K562 (cell line): ENCODE measurements at regions not wholly inside any gene's neighbourhood (a gene's known extent, or its start where the extent isn't known, plus 50 kb on each side); places are given as distances from the start of the nearest gene placed in this dataset.

ENCODE experiments used
- BRCA1 ChIP-seq, 2 experiments: fragments of 450-650 bp in 1 of 2; sonication (generic) in 1 of 2; formaldehyde crosslinking in 1 of 2; IDR thresholded peaks; 2 replicates each; pipeline versions ENCODE4 v1.5.0 to v1.6.1; 2017 to 2020; ENCODE audit warnings: mild to moderate bottlenecking in 1 of 2, missing genetic modification reagents in 1 of 2
- CBX2 ChIP-seq: fragments of 200-600 bp; sonication (generic); IDR thresholded peaks from one replicate; pipeline ENCODE4 v1.6.1; 2012; ENCODE audit warnings: mild to moderate bottlenecking, low read length, inconsistent platforms; ENCODE audit not compliant: insufficient read depth, poor library complexity, severe bottlenecking
- CTCF ChIP-seq, 3 experiments: IDR thresholded peaks in 2 of 3; conservative IDR thresholded peaks in 1 of 3; 2 replicates each; pipeline ENCODE4 v1.5.1; 2011 to 2012; ENCODE audit warnings: low read length in 3 of 3, mild to moderate bottlenecking in 3 of 3, control low read depth in 2 of 3, improper control_type of control experiment in 1 of 3, inconsistent platforms in 1 of 3, low read depth in 1 of 3, mixed read lengths in 1 of 3, moderate library complexity in 1 of 3; ENCODE audit not compliant: insufficient read depth in 2 of 3
- ELF1 ChIP-seq: fragments of 200-800 bp; sonication (Bioruptor generic); IDR thresholded peaks from 2 replicates; pipeline ENCODE4 v1.6.1; 2016; ENCODE audit warnings: missing genetic modification characterization, missing compliant biosample characterization
- HCFC1 ChIP-seq: IDR thresholded peaks from 2 replicates; pipeline ENCODE4 v1.6.1; 2012; ENCODE audit warnings: low read depth, low read length, improper control_type of control experiment
- HDAC6 ChIP-seq: IDR thresholded peaks from 2 replicates; pipeline ENCODE4 v1.6.1; 2012; ENCODE audit warnings: low read depth, mild to moderate bottlenecking, control low read depth, inconsistent platforms, low read length, moderate library complexity
- KLF13 ChIP-seq: fragments of 450-650 bp; IDR thresholded peaks from 2 replicates; pipeline ENCODE4 v1.6.1; 2016; ENCODE audit warnings: missing genetic modification characterization, low read depth, mild to moderate bottlenecking, missing compliant biosample characterization, moderate library complexity, borderline replicate concordance
- PHF20 ChIP-seq: fragments of 450-650 bp; IDR thresholded peaks from 2 replicates; pipeline ENCODE4 v1.6.1; 2018; ENCODE audit not compliant: partially characterized antibody
- POLR2A ChIP-seq: fragments of 450-650 bp; conservative IDR thresholded peaks from 2 replicates; pipeline ENCODE4 v1.6.1; 2016
- RAD51 ChIP-seq: fragments of 450-650 bp; IDR thresholded peaks from 2 replicates; pipeline ENCODE4 v1.7.1; 2016; ENCODE audit warnings: low read depth, mild to moderate bottlenecking, borderline replicate concordance
- ZNF57 ChIP-seq: fragments of 450-650 bp; formaldehyde crosslinking; IDR thresholded peaks from 2 replicates; pipeline ENCODE4 v1.4.0; 2020; ENCODE audit warnings: mild to moderate bottlenecking, moderate library complexity
- TF ChIP-seq, protein P1 (sequence below): sonication (generic); formaldehyde crosslinking; IDR thresholded peaks from 2 replicates; pipeline ENCODE4 v1.8.1; 2023; ENCODE audit warnings: mild to moderate bottlenecking, missing genetic modification reagents
- TF ChIP-seq, protein P2 (sequence below): fragments of 250-450 bp; sonication (Bioruptor Pico); IDR thresholded peaks from 2 replicates; pipeline ENCODE4 v1.4.0; 2020; ENCODE audit warnings: mild to moderate bottlenecking, moderate library complexity, borderline replicate concordance
- TF ChIP-seq, protein P3 (sequence below): fragments of 450-650 bp; IDR thresholded peaks from 2 replicates; pipeline ENCODE4 v1.7.1; 2018; ENCODE audit warnings: mild to moderate bottlenecking, low read depth; ENCODE audit not compliant: partially characterized antibody

DNA sequence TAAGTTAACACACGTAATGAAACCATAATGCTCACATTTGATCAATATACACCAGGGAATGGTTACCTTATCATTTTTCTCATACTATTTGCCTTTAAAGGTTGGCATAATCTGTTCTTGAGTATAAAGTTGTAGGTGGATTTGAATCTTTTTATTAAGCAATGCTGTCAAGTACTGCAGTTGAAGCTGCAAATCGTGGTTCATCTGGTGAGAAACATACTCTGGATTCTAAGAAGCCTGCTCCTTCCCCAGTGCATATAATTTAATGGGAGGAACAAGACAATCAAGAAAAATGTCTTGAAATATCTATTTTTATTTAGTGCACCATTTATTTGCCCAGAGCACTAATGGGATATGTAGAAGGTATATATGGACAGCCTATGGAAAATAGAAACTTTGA lies 68.7 kb upstream of the DLX6 start:
- TF ChIP-seq CBX2, result no peak
- TF ChIP-seq, protein P1, sequence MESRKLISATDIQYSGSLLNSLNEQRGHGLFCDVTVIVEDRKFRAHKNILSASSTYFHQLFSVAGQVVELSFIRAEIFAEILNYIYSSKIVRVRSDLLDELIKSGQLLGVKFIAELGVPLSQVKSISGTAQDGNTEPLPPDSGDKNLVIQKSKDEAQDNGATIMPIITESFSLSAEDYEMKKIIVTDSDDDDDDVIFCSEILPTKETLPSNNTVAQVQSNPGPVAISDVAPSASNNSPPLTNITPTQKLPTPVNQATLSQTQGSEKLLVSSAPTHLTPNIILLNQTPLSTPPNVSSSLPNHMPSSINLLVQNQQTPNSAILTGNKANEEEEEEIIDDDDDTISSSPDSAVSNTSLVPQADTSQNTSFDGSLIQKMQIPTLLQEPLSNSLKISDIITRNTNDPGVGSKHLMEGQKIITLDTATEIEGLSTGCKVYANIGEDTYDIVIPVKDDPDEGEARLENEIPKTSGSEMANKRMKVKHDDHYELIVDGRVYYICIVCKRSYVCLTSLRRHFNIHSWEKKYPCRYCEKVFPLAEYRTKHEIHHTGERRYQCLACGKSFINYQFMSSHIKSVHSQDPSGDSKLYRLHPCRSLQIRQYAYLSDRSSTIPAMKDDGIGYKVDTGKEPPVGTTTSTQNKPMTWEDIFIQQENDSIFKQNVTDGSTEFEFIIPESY, result no peak
- no peak for TF ChIP-seq HCFC1
- TF ChIP-seq PHF20, result no peak
- TF ChIP-seq, protein P2, sequence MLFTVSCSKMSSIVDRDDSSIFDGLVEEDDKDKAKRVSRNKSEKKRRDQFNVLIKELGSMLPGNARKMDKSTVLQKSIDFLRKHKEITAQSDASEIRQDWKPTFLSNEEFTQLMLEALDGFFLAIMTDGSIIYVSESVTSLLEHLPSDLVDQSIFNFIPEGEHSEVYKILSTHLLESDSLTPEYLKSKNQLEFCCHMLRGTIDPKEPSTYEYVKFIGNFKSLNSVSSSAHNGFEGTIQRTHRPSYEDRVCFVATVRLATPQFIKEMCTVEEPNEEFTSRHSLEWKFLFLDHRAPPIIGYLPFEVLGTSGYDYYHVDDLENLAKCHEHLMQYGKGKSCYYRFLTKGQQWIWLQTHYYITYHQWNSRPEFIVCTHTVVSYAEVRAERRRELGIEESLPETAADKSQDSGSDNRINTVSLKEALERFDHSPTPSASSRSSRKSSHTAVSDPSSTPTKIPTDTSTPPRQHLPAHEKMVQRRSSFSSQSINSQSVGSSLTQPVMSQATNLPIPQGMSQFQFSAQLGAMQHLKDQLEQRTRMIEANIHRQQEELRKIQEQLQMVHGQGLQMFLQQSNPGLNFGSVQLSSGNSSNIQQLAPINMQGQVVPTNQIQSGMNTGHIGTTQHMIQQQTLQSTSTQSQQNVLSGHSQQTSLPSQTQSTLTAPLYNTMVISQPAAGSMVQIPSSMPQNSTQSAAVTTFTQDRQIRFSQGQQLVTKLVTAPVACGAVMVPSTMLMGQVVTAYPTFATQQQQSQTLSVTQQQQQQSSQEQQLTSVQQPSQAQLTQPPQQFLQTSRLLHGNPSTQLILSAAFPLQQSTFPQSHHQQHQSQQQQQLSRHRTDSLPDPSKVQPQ (CRISPR knock-in tag), result no peak
- TF ChIP-seq, protein P3, sequence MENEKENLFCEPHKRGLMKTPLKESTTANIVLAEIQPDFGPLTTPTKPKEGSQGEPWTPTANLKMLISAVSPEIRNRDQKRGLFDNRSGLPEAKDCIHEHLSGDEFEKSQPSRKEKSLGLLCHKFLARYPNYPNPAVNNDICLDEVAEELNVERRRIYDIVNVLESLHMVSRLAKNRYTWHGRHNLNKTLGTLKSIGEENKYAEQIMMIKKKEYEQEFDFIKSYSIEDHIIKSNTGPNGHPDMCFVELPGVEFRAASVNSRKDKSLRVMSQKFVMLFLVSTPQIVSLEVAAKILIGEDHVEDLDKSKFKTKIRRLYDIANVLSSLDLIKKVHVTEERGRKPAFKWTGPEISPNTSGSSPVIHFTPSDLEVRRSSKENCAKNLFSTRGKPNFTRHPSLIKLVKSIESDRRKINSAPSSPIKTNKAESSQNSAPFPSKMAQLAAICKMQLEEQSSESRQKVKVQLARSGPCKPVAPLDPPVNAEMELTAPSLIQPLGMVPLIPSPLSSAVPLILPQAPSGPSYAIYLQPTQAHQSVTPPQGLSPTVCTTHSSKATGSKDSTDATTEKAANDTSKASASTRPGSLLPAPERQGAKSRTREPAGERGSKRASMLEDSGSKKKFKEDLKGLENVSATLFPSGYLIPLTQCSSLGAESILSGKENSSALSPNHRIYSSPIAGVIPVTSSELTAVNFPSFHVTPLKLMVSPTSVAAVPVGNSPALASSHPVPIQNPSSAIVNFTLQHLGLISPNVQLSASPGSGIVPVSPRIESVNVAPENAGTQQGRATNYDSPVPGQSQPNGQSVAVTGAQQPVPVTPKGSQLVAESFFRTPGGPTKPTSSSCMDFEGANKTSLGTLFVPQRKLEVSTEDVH, result no peak
- no peak for TF ChIP-seq ELF1
- TF ChIP-seq ZNF57, result no peak
- TF ChIP-seq KLF13, result no peak
- TF ChIP-seq CTCF (IDR thresholded peaks at IDR 0.05 in 2 of 3, conservative IDR thresholded peaks at IDR 0.05 in 1 of 3; ENCODE audit: insufficient read depth in 2 of 3, low read depth in 1 of 3, low read length in 3 of 3), result no peak
- no peak for TF ChIP-seq BRCA1 (IDR thresholded peaks at IDR 0.05)
- TF ChIP-seq BRCA1 (CRISPR knock-in tag; IDR thresholded peaks at IDR 0.05), result no peak
- TF ChIP-seq RAD51, result no peak
- TF ChIP-seq HDAC6, result no peak
- no peak for TF ChIP-seq POLR2A
